ENCODE measurements at regions not wholly inside any gene's neighbourhood (a gene's known extent, or its start where the extent isn't known, plus 50 kb on each side); places are given as distances from the start of the nearest gene placed in this dataset.

GRCh38 chr9:708551-709432, 132.7 kb upstream of the DMRT1 start (continued):
- TF ChIP-seq ZNF576 (CRISPR knock-in tag; IDR thresholded peaks at IDR 0.05) (no peak), NBN (conservative IDR thresholded peaks at IDR 0.05) (no peak), KAT8 (CRISPR knock-in tag; IDR thresholded peaks at IDR 0.05) (peak; percentile 33; the same call in 1 of the 2 replicates), REXO4 (CRISPR knock-in tag; IDR thresholded peaks at IDR 0.05; ENCODE audit: borderline replicate concordance) (no peak), FOXO1 (CRISPR knock-in tag; IDR thresholded peaks at IDR 0.05) (peak; percentile 75; the same call in 1 of the 2 replicates), ADNP (CRISPR knock-in tag; IDR thresholded peaks at IDR 0.05) (no peak), ARNTL (CRISPR knock-in tag; IDR thresholded peaks at IDR 0.05) (no peak), AHR (CRISPR knock-in tag; IDR thresholded peaks at IDR 0.05) (no peak; the same call in 1 of the 2 replicates), HOMEZ (CRISPR knock-in tag; IDR thresholded peaks at IDR 0.05; ENCODE audit: low read depth) (peak; percentile 9; the same call in 1 of the 2 replicates), ZNF253 (CRISPR knock-in tag; IDR thresholded peaks at IDR 0.05; ENCODE audit: borderline replicate concordance) (no peak), CBFB (CRISPR knock-in tag; IDR thresholded peaks at IDR 0.05) (peak; percentile 13; the same call in 1 of the 2 replicates), SIX1 (CRISPR knock-in tag; IDR thresholded peaks at IDR 0.05; ENCODE audit: borderline replicate concordance) (peak; percentile 26; the same call in 1 of the 2 replicates), FOXA1 (IDR thresholded peaks at IDR 0.05) (no peak), FOXA1 (CRISPR knock-in tag; IDR thresholded peaks at IDR 0.05) (peak; percentile 76), GTF3A (CRISPR knock-in tag; conservative IDR thresholded peaks at IDR 0.05) (0 out of 2 replicates have a peak, but pooled peaks have one; percentile 37), USF2 (IDR thresholded peaks at IDR 0.05; ENCODE audit: low read depth, low read length) (no peak; the same call in 1 of the 2 replicates), USF2 (CRISPR knock-in tag; IDR thresholded peaks at IDR 0.05; ENCODE audit: borderline replicate concordance) (no peak), HMG20B (CRISPR knock-in tag; conservative IDR thresholded peaks at IDR 0.05) (no peak), KDM1A (CRISPR knock-in tag; IDR thresholded peaks at IDR 0.05) (no peak), RARA (CRISPR knock-in tag; IDR thresholded peaks at IDR 0.05) (peak; percentile 84), RFX1 (IDR thresholded peaks at IDR 0.05) (no peak), ZNF775 (CRISPR knock-in tag; IDR thresholded peaks at IDR 0.05; ENCODE audit: borderline replicate concordance) (no peak), PITX1 (CRISPR knock-in tag; IDR thresholded peaks at IDR 0.05) (peak; percentile 31; the same call in 1 of the 2 replicates), ZFP41 (CRISPR knock-in tag; IDR thresholded peaks at IDR 0.05; ENCODE audit: borderline replicate concordance) (no peak), ZBTB42 (CRISPR knock-in tag; IDR thresholded peaks at IDR 0.05) (no peak), MED1 (CRISPR knock-in tag; IDR thresholded peaks at IDR 0.05) (peak; percentile 95), MTF1 (CRISPR knock-in tag; IDR thresholded peaks at IDR 0.05) (no peak), ESRRA (CRISPR knock-in tag; IDR thresholded peaks at IDR 0.05; ENCODE audit: low read depth) (no peak)

All from HepG2 (cell line).